HG03439 (cell line): ENCODE measurements at regions not wholly inside any gene's neighbourhood (a gene's known extent, or its start where the extent isn't known, plus 50 kb on each side); places are given as distances from the start of the nearest gene placed in this dataset.

ENCODE experiments used
- ATAC-seq: cut with Tn5 transposase; IDR thresholded peaks from one replicate; pipeline ENCODE4 v1.9.1; 2021; ENCODE audit warnings: mild to moderate bottlenecking, moderate library complexity; ENCODE audit not compliant: unreplicated experiment

DNA sequence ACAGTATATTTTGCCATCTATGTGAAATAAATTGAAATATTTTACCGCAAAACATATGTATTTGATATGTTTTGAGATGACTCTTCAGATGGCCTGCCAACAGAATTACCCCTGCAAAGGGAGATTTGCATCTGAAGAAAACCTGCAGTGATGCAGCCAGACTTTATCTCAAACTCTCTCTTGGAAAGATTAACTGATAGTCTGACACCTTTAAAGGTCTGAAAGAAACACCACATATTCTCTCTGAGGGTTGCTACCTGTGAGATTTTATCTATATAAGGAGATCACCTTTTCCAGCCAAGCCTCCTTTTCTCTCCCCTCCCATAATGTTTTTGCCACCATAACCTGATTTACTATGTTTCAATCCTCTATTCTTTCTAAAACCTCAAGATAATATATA, 1106.3 kb upstream of the IGFBP7 start:
- no peak for ATAC-seq

DNA sequence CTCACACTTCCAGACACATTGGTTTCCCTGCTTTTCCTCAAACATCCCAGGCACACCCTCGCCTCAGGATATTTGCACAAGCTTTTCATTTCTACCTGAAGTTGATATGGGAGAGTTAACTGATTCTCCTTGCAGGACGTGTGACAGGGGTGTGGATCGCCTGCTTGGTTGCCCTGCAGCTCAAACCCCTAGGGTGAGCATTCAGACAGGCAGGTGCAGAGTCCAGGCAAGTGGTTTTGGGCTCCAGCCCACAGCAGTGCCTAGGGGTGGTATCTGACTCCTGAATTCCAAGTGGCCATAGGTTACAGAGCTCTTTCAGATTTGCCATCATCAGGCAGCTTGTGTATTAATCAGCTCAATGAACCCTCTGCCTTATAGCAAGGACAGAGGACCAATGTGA, 1104.2 kb upstream of the IGFBP7 start:
- ATAC-seq = no peak

DNA sequence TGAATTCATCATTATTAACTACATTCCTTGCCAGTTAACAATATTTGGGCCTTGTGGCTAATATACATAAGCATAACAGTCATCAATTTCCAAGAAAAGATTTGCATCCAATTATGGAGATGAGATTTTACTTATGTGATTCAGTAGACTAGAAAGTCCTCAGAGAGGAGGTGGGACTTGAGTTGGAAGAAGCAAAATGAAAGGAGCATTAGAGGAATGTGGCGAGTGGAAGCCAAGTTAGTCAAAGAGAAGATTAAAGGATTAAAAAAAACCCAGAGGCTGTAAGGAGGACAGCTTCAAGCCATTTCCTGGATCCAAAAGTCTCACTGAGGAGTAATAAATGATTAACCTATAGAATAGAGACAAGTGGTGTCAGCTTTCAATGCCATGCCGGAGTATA, 1099.4 kb upstream of the IGFBP7 start:
- no peak for ATAC-seq

DNA sequence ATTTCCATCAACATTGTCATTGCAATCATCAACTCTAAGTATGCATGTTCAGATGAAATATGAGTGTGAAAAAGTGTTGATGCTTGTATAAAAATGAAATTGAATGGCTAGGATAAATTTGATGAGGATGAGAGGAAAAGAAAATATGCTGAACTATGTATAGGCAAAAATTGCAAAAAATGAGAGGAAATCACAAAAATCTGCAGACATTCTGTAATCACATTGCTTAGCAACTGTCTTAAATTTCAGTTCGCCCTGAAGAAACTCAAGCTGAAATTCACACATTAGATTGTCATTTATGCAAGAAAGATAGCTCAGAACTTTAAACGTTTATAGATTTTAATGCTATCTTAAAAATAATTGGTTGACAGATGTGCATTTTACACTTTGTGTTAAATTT, 1098.8 kb upstream of the IGFBP7 start:
- ATAC-seq = no peak

- no peak for ATAC-seq
Observed at GRCh38 chr4:58205446-58206235, 1095.5 kb upstream of the IGFBP7 start.

- ATAC-seq = no peak
Observed at GRCh38 chr4:58192217-58192616, 1082.0 kb upstream of the IGFBP7 start.

DNA sequence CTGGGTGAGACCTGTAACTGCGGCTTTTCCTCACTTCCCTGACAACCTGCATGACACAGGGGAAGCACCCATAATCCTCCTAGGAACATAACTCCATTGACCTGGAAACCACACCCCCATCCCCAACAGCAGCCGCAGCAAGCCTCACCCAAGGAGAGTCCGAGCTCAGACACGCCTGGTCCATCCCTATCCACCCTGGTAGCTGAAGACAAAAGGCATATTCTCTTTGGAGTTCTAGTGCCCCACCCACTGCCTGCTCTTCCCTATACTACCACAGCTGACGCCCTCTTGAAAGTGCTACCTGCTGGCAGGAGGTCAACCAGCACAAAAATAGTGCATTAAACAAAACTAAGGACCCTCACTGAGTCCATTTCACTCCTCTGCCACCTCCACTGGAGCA, 1080.9 kb upstream of the IGFBP7 start:
- no peak for ATAC-seq

- no peak for ATAC-seq
Observed at GRCh38 chr4:58188316-58188715, 1078.1 kb upstream of the IGFBP7 start.

GRCh38 chr4:58175024-58175423, 1064.8 kb upstream of the IGFBP7 start:
- no peak for ATAC-seq

- ATAC-seq = no peak
Observed at GRCh38 chr4:58166490-58166889, 1056.3 kb upstream of the IGFBP7 start.

DNA sequence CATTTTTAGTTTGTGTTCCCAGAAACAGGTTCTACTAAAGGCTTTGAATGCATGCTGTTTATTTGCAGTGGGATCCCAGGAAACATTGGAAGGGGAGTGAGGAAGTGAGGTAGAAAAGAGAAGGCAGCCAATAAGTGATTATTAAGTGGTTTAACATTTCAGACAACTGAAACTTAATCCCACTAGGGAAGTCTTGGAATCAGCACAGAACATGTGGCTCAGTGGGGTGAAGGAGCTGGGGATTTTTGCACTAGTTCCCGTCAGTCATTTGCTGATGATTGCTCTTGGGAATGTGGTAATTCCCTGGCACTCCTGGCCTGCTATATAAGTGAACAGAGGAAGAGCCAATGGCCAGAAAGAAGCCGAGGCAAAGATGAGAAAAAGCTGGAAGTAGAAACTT, 1053.0 kb upstream of the IGFBP7 start:
- ATAC-seq = no peak

GRCh38 chr4:58149404-58150085, 1039.4 kb upstream of the IGFBP7 start:
- no peak for ATAC-seq

DNA sequence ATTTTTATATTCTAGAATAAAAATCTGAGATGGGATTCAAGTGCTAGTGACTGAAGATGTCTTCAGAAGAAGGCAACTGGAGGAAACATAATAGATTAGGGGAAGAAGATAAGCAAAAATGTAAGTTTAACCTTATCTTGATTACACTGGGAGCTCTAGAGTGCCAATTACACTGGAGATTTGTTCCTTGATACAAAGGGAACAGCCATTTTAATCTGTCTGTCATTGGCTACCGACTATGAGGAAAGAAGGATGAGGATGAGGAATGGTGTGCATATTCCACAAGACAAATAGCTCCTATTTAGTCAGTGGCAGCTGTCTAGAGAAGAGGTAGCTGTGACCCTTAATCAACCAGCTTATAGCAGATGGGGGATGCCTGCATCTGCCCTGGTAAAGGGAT, 1034.5 kb upstream of the IGFBP7 start:
- no peak for ATAC-seq

DNA sequence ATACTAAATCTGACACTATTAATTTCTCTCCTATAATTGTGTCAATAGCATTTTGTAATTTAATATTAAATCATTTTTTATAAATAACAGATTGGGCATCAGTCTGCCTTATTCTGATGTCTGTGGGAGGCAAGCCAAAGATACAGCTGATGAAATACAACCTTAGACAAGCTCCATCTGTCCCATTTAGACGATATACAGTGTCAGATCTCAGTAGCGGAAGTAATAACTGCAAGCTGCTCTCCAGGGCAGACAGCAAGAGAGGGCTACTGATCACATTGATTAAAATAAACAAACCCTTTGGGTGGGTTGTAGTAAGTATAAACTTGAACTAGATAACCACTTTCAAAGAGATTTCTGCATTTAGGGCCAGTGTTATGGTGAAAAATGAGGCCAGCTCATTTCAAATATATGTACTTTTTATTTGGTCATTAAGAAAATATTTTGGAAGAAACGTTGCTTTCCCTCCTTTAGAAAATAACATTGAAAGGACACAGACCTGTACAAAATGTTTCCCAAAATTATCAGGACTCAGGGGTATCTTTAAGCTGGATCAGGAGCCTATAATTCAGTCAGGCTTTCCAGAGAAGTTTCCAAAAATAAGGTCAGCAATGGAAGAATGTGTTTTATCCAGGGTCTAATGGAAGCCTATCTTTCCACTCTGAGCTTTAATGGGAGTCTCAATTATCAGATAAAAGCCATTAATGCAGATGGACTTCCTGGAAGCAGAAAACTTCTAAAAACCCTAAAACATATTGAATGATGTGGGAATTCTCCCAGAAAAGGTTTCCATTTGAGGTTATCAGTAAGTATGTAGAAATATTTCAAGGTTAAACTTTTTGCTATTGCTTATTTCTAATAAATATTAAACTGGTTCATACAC, 1028.8 kb upstream of the IGFBP7 start:
- ATAC-seq = no peak

GRCh38 chr4:58136604-58137003, 1026.4 kb upstream of the IGFBP7 start:
- no peak for ATAC-seq

- ATAC-seq = no peak
Observed at GRCh38 chr4:58127680-58128079, 1017.5 kb upstream of the IGFBP7 start.

DNA sequence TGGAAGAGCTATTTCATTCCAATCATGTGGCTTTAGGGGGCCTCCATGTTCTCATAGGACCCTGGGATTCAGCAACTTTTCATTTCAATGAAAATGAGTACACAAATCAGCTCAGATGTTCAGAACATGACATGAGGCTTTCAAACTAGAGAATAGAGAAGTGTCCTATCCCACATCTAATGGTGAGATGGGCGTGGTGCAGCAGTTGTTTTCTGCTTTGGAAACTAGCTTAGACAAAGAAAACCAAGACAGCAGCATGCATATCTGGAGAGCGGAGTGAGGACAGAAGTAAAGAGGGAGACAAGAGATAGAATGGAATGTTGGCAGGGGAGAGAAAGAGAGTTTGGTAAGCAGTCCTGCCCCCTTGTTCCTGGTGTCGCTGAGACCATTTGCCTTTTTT, 1009.1 kb upstream of the IGFBP7 start:
- ATAC-seq = no peak

- ATAC-seq = no peak
Observed at GRCh38 chr4:58113126-58113525, 1002.9 kb upstream of the IGFBP7 start.

- no peak for ATAC-seq
Observed at GRCh38 chr4:58111818-58112217, 1001.6 kb upstream of the IGFBP7 start.

DNA sequence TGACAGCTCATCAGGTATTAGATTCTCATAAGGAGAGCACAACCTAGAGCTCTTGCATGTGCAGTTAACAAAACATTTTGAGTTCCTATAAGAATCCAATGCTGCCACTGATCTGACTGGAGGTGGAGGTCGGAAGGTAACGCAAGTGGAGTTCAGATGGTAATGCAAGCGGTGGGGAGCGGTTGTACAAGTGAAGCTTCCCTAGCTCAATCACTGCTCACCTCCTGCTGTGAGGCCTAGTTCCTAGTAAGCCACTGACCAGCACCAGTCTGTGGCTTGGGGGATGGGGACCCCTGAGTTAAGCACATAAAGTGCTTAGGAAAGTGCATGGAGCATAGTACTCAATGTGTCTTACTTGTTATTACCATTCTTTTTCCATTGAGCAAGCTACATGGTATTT, 983.2 kb upstream of the IGFBP7 start:
- no peak for ATAC-seq

DNA sequence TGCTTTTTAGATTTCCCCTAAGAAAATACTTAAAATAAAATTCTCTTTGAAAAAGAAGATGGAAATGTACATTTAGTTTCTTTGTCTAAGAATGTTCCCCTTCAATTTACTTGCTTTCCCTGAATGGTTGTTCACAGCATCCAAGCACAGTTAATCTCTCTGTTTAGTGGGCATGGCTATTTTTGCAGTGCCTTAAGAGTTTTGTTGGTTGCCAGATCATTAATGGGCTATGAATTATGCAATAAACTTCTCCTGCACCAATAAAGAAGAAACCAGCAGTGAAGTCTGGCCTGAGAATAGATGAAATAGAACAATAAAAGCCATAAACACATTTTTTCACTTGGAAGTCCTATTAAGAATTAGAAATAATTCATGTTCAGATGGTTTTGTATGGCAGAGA, 980.4 kb upstream of the IGFBP7 start:
- ATAC-seq = no peak

DNA sequence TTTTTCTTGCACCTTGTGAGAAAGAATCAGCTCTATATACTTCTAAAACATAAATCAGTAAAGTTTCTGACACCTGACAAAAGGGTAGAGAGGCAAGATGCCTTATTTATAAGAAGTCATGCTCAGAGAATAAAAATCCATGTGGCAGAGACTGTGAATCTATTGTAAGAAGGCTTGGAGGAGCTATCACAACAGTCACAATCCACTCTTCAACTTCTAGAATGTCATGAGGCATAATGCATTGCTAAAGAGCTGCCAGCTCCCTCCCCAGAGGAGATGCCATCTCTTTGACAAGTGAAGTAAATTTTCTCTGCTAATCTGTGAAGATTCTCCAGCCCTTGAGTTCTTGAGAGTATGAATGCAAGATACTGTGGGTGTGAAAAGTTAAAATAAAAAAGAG, 971.2 kb upstream of the IGFBP7 start:
- no peak for ATAC-seq
